RWPE1 (cell line): ENCODE measurements at regions not wholly inside any gene's neighbourhood (a gene's known extent, or its start where the extent isn't known, plus 50 kb on each side); places are given as distances from the start of the nearest gene placed in this dataset.
"Not testable (repeated sequence)": the region's sequence is repeated elsewhere in the genome, so short reads cannot be mapped to it uniquely, and the experiment has no call there.

Source experiments
- CTCF ChIA-PET: fragments of 350-600 bp; sonication (Branson Sonifier 250); formaldehyde crosslinking; extraction: SDS; loops from one replicate; lab custom pipeline; 2021; lab: Yijun Ruan, JAX
- POLR2A ChIA-PET: fragments of 400-600 bp; formaldehyde crosslinking; extraction: SDS; loops from one replicate; lab custom pipeline; 2020; ENCODE audit warnings: antibody characterized with exemption; ENCODE audit not compliant: low non-redundant PET; lab: Yijun Ruan, JAX
- DNase-seq: peaks from one replicate; pipeline ENCODE4 v3.0.0; 2012; ENCODE audit warnings: low spot score
- H3K27ac ChIP-seq: fragments of 450-650 bp; 2 replicates; pipeline ENCODE4 v1.5.1; 2017
- TF ChIP-seq, protein P1 (sequence below): fragments of 450-650 bp; conservative IDR thresholded peaks from 2 replicates; pipeline ENCODE4 v1.5.1; 2017; ENCODE audit warnings: low read depth, mild to moderate bottlenecking

DNA sequence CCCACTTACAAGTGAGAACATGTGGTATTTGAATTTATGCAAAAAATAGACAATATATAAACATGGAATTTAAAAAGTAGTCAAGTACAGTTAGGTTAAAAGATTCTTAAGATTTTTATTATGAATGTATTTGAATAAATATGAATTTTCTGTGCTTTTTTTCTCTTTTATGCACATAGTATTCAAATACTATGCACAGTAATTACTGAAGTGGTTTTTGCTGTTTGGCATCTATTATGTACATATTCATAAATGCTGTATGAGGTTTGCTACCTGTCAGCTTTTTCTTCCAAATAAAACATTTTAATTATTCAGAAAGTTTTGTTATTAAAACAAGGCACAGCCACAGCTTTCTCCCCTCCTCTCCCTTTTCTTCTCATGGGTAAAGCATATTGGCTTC is 1272.7 kb downstream of the NSUN3 start:
- no peak for DNase-seq
- TF ChIP-seq, protein P1, sequence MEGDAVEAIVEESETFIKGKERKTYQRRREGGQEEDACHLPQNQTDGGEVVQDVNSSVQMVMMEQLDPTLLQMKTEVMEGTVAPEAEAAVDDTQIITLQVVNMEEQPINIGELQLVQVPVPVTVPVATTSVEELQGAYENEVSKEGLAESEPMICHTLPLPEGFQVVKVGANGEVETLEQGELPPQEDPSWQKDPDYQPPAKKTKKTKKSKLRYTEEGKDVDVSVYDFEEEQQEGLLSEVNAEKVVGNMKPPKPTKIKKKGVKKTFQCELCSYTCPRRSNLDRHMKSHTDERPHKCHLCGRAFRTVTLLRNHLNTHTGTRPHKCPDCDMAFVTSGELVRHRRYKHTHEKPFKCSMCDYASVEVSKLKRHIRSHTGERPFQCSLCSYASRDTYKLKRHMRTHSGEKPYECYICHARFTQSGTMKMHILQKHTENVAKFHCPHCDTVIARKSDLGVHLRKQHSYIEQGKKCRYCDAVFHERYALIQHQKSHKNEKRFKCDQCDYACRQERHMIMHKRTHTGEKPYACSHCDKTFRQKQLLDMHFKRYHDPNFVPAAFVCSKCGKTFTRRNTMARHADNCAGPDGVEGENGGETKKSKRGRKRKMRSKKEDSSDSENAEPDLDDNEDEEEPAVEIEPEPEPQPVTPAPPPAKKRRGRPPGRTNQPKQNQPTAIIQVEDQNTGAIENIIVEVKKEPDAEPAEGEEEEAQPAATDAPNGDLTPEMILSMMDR = no peak
- CTCF ChIA-PET = interaction anchor here (0.7 kb wide), 1 partner anchor 174 kb away, joined by 3 read pairs; no protein-coding TSS in a partner anchor
- POLR2A ChIA-PET = no interaction called here
- no peak overlapping the region for H3K27ac ChIP-seq

DNA sequence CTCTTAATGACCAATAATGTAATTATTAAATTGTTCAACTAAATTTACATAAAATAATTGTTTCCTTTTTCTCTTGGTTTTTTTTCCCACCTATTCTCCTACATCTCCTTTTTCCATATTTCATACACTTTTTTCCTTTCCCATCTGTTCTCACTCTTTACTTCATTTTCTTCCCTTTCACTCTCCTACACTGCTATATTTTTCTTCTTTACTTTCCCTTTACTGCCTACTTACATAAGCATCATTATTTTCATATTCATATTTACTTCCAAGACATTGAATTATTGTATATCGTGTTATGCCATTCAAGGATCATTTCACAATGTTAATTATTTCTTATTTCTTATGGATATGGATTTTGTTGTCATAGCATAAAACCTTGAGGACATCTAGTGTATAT is 1275.6 kb downstream of the NSUN3 start:
- ChIA-PET CTCF (no interaction called here), POLR2A (no interaction called here)
- no peak for DNase-seq
- no peak overlapping the region for H3K27ac ChIP-seq
- TF ChIP-seq, protein P1 = no peak

DNA sequence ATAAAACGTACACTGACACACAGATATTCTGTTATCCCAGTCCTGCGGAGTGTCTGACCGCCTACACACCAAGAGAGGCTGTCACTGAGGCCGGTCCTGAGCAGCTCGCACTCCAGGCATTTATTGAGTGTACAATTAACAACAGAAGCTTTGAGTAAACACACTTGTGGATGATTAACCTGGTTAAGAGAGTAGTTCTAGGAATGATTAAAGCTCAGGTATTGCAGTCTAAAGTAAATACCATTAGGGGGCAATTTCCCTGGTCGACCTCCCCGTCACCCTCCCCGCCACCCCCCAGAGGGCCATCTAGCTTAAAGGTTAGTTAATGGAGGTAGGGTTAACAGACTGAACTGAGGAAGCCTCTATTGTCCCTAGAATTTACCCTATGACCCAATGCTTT is 1278.5 kb downstream of the NSUN3 start:
- H3K27ac ChIP-seq = no peak overlapping the region
- POLR2A ChIA-PET = no interaction called here
- TF ChIP-seq, protein P1 = no peak
- no peak for DNase-seq
- CTCF ChIA-PET = no interaction called here

DNA sequence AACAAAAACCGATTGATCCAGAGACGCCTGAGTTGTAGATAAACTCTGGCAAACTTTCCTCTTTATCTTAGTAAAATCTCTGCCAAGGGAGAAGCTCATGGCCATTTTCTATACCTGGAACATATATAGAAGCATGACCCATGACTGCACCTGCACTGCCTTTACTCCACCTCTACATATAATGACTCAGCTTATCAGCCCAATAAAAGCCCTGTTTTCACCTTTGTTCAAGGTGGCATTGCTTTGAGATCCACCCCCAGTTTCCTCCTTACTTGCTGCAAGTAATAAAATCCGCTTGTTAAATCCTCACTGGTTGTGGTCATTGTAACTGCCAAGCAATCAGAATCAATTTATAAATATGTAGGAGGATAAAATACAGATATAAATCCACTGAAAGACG is 1280.4 kb downstream of the NSUN3 start:
- ChIA-PET POLR2A (no interaction called here), CTCF (interaction anchor here (0.6 kb wide), 1 partner anchor 9 kb away, joined by 4 read pairs; no protein-coding TSS in a partner anchor)
- no peak overlapping the region for H3K27ac ChIP-seq
- TF ChIP-seq, protein P1 = no peak
- no peak for DNase-seq

DNA sequence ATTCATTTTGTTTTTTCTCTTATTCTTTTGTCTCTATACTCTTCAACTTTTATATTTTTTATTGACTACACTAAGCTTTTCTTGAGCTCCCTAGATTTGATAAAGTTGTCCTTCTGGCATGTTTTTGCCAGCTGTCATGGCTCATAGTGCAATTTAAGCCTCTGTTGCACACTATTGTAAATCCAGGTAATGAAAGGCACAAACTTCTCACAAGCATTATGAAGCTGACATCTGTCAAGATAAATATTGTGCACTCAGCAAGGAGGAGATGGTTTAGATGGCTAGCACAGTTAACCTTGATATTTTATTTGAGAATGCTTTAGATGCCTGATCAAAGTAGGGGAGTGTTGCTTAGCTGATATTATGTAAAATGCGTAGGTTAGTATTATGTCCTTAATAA is 1280.9 kb downstream of the NSUN3 start:
- no peak overlapping the region for H3K27ac ChIP-seq
- CTCF ChIA-PET = interaction anchor here (0.6 kb wide), 1 partner anchor 9 kb away, joined by 4 read pairs; no protein-coding TSS in a partner anchor
- POLR2A ChIA-PET = no interaction called here
- DNase-seq = no peak
- TF ChIP-seq, protein P1 = no peak

DNA sequence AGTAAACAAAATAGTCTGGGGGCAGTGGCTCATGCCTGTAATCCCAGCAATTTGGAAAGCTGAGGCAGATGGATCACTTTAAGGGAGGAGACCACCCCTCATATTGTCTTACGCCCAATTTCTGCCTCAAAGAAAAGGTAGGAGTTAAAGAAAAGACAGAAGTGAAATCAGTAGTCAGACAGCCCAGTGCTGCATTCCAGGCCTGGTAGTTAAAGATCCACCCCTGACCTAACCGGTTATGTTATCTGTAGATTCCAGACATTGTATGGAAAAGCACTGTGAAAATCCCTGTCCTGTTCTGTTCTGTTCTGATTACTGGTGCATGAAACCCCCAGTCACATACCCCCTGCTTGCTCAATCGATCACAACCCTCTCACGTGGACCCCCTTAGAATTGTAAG is 1285.1 kb downstream of the NSUN3 start:
- POLR2A ChIA-PET, DNase-seq, H3K27ac ChIP-seq: not testable (repeated sequence)
- CTCF ChIA-PET = interaction anchor here (0.6 to 0.7 kb wide), 2 partner anchors 186 to 416 kb away, joined by 3 to 5 read pairs; no protein-coding TSS in a partner anchor

DNA sequence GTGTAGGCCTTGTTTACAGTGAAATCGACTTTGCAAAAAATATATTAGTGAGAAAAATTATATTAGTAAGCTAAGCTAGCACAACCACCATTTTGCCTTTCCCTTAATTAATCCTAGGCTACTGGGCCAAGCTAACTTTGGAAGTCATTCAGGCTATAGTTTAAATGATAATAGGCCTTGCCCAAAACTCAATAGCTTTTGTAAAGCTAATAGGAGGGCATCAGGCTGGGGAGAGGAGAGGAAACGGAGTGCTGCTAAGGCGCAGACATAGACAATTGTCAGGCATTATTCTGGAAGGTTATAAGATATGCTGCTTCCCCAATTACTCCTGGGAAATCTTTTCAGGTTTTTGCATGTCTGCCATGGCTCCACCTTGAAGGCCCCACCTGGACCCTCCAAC is 1286.0 kb downstream of the NSUN3 start:
- ChIA-PET CTCF (interaction anchor here (0.7 kb wide), 1 partner anchor 1093 kb away, joined by 3 read pairs; no protein-coding TSS in a partner anchor), POLR2A (no interaction called here)
- no peak overlapping the region for H3K27ac ChIP-seq
- DNase-seq = no peak
- TF ChIP-seq, protein P1 = no peak
